HG03558 (cell line): ENCODE measurements at regions not wholly inside any gene's neighbourhood (a gene's known extent, or its start where the extent isn't known, plus 50 kb on each side); places are given as distances from the start of the nearest gene placed in this dataset.

Source experiments
- ATAC-seq: cut with Tn5 transposase; IDR thresholded peaks from one replicate; pipeline ENCODE4 v1.9.1; 2021; ENCODE audit warnings: moderate number of reproducible peaks; ENCODE audit not compliant: unreplicated experiment; ENCODE audit errors: extremely low read depth

GRCh38 chr6:130666786-130667185 lies 160.4 kb upstream of the SMLR1 start:
- no peak for ATAC-seq

GRCh38 chr6:130670142-130670541 lies 157.1 kb upstream of the SMLR1 start:
- ATAC-seq, result no peak

DNA sequence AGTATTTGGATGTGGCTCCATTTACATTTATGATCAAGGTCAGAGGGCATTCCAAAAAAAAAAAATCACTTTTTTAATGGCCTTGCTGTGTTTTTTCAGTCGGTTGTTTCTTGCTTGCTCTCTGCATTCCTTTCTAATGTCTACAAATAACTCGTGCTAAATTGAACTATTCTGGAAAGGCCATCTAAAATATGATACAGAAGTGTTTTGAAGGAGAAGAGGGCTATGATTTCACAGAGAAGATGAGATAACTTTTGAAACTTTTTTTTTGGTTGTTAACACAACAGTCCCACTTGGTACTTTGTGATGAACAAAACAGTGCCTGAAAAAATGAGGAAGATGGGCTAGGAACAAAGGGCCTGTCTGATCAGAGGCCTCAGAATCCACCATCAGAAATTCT lies 156.1 kb upstream of the SMLR1 start:
- ATAC-seq, result no peak

DNA sequence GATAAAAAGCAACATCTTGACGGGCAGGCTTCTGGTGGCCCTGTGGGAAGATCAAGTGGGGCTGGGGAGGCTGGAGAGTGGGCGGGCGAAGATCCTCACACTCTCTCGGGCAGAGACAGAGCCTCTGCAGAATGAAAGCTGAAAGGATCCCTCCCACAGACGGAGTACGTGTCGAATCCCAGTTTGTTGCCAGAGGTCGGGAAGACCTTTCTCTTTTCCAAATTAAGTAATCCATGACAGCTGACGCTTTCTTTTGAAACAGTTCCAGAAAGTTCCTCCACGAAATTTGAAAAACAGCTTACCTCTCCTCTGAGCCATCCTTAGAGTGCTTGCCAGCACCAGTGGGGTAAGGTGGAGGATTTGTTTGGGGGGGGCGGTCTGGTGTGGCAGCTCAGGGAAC lies 155.6 kb upstream of the SMLR1 start:
- no peak for ATAC-seq

DNA sequence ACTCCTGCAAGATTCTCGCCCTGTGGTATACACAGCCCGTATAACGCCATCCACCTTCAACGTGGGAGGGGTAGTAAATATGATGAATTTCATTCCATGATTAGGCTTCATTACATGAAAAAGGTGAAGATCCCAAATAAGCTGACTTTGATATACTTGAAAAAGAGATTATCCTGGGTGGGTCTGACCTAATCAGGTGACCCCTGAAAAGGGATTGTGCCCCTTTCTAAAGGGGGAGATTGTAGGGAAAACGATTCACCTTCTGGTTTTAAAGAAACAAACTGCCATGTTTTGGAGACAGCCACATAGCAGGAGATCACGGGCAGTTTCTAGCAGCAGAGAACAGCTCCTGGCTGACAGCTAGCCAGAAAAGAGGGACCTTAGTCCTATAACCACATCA lies 155.1 kb upstream of the SMLR1 start:
- ATAC-seq, result no peak

DNA sequence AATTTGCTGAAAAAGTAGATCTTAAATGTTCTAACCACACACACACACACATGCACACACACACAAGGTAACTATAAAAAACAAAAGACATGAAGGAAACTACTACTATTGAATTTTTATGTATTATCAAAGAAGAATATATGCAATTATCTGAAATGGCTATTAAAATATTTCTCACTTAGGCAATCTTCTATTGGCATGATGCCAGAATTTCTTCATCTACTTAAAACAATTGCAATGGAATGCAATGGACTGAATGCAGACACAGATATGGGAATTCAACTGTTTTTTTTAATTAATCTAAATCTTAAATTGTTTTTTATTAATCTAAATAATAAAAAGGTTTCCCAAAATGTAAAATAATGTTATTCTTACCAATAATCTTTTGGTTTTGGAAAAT lies 152.6 kb upstream of the SMLR1 start:
- no peak for ATAC-seq

DNA sequence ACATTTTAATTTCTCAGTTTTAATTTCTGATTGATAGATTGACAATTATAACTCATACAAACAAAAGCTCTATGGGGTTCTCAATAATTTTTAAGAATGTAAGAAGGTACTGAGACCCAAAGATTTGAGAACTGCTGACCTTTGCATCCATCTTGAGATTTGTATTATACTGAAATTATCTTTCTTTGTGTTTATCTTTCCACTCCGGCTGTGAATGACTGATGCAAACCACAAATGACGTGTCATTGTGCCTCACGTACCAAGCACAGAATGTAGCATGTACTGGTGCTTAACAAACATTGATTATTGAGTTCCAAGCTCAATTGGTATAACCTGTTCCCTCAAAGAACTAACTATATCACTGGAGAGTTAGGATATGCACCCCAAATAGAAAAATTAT lies 152.1 kb upstream of the SMLR1 start:
- no peak for ATAC-seq

DNA sequence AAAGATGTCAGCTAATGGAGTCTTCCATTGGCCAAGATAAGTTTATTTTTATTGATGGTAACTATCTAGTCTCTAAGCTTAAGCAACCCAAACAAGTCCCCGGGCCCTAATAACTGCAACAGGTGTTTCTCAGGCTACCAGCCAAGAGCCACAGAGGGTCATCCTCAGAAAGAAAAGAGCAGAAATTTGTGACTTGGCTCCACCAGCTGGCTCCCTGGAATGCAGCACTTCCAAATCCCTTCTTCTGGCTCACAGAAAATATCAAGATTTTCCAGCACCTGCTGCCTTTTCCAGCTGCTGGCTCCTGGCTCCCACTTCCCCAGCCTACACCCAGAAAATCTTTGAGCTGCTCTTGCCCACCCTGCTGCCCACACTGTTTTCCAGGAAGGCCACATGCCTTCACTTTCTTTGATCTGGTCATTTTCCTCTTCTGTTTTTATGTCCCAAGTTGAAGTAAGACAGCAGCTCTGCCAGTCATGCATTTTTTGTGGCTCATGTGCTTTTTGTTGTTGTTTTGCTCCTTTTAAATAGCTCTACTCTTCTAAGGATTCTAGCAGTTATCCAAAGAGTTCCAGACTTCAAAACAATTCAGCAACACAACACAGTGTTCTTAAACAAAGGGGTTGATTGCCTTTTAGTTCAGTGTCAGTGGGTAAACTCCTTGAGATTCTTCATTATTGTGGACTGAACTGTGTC lies 151.0 kb upstream of the SMLR1 start:
- no peak for ATAC-seq

- no peak for ATAC-seq
These were observed 150.4 kb upstream of the SMLR1 start for GRCh38 chr6:130676773-130677144.

DNA sequence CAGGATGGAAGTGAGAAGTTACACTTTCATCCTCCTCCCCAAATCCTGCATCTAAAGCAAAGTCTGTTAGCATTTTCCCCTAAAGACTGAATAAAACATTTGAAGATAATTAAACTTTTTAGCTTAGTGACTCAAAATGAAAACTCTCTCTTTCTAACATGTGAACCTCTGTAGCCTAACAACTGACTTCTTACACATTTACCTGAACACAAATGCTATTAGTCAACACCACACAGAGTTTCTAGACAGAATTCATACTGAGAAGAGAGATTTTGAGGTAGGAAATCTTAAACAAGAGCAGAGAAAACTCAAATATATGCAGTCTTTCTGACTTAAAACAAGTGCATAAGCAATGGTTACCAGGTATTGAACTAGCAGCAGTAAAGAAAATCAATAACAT lies 149.9 kb upstream of the SMLR1 start:
- no peak for ATAC-seq

DNA sequence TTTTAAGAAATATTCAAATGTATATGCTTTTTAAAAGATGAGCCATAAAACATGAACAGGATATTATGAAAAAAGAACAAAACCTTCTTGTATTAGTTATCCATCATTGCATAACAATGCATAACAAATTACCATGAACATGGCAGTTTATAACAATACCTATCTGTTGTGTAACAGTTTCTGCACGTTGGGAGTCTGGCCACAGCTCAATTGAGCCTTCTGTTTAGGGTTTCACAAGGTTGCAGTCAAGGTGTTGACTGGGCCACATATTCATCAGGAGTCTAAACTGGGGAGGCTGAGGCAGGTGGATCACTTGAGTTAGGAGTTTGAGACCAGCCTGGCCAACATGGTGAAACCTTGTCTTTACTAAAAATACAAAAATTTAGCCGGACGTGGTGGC lies 149.4 kb upstream of the SMLR1 start:
- ATAC-seq, result no peak

GRCh38 chr6:130679684-130680083 lies 147.5 kb upstream of the SMLR1 start:
- no peak for ATAC-seq

DNA sequence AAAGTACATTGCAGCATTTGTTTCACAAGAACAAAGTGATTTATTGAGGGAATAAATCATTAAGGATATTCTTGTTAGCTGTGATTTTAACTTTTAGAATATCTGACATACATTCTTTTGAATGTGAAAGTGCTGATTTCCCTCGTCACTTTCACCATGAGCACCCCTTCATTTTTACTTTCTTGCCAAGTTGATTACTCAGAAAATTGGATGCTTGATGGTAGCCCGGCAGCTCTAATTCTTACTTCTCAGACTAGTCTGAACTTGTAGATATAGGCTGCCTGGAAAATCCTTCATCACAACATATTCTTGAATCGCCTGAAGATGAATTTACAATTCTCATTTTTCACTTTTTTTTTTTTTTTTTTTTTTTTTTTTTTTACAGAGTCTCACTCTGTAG lies 147.1 kb upstream of the SMLR1 start:
- no peak for ATAC-seq

- no peak for ATAC-seq
These were observed 146.2 kb upstream of the SMLR1 start for GRCh38 chr6:130681028-130681427.

GRCh38 chr6:130682066-130682465 lies 145.1 kb upstream of the SMLR1 start:
- no peak for ATAC-seq

DNA sequence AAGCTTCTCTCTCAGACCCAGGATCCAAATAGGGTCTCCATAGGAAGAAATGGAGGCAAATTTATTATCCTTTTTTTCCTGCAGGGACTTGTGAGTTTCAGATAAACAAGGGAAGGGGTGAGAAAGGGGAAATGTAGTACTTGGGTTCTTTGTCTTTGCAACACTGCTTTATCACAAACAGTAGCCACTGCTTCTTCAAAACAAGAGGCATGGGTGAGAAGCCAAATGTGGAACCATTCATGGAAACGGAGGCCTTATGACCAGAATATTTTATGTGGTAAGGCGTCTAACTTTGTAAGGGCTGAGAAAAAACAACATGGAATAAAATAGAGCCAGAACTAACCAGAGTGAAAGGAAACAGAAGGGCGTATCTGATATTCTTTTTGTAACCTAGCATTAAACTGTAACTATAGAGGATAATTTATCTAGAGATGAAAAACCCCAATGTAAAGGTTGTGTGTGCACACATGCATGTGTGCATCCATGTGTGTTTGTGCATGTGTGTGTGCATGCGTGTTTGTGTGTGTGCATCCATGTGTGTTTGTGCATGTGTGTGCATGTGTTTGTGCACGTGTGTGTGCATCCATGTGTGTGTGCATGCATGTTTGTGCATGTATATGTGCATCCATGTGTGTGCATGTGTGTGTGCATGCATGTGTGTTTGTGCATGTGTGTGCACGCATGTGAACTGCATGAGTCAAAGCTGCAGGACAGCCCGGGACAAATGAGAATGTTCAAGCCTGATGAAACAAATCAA lies 143.3 kb upstream of the SMLR1 start:
- ATAC-seq, result no peak

DNA sequence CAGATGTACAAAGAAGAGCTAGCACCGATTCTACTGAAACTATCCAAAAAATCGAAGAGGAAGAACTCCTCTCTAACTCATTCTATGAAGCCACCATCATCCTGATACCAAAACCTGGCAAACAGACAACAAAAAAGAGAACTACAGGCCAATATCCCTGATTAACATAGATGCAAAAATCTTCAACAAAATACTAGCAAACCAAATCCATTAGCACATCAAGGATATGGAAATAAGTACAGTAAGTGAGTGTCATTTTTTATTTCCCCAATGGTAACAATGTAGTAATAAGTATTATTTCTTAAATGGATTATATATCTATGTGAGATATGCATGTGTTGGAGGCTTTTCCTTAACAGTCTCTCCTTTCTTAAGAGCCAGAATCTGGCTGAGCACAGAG lies 134.5 kb upstream of the SMLR1 start:
- ATAC-seq, result no peak

DNA sequence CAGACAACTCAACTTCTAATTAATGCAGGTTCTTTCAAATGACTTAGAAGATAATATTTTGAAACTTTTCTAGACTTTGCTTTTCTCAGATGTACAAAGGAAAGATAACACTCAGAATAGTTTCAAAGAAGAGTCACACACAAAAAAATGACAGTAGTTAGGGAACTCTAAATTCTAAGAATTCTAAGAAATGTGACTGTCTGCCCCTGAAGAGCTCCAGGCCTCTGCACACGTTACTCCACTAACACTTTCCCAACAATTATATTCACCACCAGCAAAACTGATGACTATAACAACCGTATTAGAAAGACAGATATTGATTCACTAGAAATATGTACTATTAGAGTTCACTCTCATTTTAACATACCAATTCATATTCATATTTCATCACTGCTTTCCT lies 133.3 kb upstream of the SMLR1 start:
- no peak for ATAC-seq

DNA sequence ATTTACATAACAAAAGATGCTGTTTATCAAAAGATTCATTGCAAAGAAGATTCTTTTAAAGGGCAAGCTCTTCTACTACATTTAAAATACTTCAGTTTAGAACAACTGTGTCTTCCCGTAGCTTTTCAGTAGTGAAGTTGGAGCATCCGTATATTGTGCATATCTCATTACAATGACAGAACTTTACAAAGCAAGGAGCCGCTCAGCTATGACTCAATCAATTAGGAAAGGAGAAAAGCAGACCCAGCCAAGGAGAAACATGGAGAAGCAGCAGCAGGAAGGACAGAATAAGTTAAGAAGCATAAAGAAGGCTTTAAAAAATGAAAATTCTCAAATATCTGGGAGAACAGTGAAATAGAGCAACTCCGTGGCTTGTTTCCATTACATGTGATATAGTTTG lies 132.6 kb upstream of the SMLR1 start:
- no peak for ATAC-seq

DNA sequence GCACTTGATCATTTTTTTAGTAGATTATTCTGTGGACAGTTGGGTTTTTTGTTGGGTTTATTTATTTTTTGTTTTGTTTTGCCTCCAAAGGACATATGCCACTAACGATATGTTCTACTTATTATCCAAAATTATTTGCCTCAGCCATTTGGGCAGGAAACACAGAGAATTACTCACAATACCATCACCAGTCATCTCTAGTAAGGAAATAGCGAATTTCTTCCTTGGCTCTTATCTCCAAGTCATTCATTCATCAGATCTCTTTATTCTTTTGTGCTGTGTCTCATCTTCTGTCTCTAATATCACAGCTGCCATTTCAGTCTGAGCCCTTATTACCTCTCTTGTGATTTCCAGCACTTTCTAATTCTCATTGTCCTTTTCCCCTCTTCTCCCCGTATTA lies 130.4 kb upstream of the SMLR1 start:
- ATAC-seq, result no peak

- ATAC-seq, result no peak
These were observed 129.8 kb upstream of the SMLR1 start for GRCh38 chr6:130697271-130697994.
